EL (cell line): ENCODE measurements at regions not wholly inside any gene's neighbourhood (a gene's known extent, or its start where the extent isn't known, plus 50 kb on each side); places are given as distances from the start of the nearest gene placed in this dataset.
"Not testable (repeated sequence)": the region's sequence is repeated elsewhere in the genome, so short reads cannot be mapped to it uniquely, and the experiment has no call there.

ENCODE experiments used
- DNase-seq: peaks from one replicate; pipeline ENCODE4 v3.0.0-alpha.2; 2016

DNA sequence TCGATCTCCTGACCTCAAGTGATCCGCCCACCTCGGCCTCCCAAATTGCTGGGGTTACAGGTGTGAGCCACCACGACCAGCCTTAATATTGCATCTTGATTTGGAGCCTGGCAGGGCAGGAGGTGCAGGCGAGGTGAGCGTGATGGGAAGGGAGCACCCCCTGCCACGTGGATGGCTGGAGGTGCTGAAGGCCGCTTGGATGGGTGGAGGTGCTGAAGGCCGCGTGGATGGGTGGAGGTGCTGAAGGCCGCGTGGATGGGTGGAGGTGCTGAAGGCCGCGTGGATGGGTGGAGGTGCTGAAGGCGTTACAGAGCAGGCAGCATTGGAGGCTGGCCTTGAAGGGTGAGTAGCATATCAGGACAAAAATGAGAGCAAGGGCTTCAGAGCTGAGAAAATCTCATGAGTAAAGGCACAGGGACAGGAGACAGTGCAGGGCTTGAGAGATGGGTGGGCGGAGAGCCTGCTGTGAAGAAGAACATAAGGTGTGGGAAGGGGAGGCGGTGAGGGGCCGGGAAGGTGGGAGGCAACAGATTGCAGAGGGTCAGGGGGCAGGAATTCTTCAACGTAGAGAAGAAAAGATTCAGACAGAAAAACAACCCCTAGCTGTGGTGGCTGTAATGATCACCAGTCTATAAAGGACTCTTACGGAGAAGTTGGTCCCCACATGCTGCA is 101.7 kb upstream of the SEC14L1 start:
- DNase-seq = no peak

DNA sequence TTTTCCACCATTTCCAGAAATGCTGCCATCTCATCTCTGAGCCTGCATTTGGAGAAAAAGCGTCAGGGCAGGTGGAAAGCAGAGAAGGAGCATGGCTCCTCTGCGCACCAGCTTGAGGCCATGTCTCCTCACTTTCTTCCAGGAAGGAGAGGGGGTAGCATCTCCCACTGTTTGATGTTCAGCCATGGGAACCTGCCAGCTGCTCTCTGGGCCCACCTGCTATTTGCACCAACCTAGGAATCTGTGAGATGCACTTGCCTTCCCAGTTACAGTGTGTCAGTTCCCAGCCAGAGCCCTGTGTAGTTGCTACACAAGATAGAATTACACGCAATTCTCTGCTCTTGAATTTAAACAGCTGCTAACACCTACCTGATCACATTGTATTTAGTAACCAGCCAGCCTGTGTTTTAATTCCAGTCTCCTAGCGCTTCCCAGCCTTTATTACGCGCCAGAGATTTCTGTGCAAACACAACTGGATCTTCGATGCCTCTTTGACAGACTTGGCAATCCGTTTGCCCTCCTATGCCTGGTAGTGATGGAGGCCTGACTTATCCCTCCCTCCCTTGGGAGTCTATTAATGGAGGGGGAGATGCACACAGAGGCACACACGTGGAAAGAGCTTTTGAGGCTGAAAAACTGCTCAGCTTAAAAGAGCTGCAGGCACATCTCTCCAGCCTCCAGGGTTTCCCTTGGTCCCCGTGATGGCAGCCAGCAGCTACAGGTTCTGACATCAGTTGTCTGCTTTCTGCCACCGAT is 98.1 kb upstream of the SEC14L1 start:
- no peak for DNase-seq

DNA sequence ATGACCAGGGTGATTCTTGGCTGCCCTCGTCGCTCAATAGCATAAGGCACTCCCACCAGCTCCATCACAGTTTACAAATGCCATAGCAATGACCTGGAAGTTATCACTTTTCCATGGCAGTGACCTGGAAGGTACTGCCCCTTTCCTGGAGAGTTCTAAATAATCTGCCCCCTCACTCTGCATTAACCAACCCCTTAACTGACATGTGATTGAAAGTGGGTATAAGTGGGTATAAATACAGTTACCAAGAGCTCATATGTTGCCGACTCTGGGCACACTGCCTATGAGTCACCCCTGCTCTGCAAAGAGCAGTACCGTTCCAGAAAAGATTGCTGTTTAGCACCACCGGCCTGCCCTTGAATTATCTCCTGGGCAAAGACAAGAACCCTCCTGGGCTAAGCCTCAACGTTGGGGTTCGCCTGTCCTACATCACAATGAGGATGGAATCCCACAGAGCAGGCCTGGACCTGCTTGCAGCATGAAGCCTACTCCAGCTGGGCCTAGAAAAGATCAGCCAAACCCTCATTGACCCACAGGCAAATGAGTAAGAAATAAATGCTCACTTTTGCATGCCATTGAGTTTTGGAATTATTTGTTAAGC is 95.2 kb upstream of the SEC14L1 start:
- DNase-seq = peak; percentile 28

DNA sequence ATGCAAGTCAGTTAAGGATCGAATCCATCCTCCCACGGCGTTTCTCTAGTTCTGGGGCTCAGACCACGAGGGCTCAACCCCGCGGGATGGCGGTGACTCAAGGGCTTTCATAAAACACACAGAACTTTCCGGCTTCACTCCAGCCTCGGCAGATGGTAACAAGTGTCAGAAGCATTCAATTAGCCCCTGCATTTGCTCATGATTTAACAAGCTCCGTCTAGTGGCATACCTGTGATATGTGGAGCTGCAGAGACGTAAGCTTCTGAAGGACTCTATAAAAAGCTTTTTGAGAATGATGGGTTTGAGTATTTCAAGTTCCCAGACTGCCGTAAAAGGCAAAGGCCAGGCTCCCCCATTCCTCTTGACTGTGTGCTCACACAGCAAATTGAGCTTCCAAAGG is 91.3 kb upstream of the SEC14L1 start:
- peak; percentile 36 for DNase-seq

DNA sequence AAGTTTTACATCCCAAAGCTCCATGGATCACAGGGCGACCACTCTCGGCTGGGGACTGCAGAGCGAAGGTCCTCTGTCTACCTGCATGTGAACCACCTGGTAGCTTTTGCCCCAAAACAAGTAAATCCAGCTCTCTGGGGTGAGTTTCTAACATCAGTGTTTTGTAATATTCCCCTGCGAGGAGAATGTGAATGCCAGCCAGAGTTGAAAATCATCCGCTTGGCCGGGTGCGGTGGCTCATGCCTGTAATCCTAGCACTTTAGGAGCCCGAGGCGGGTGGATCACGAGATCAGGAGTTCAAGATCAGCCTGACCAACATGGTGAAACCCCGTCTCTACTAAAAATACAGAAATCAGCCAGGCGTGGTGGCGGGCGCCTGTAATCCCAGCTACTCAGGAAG is 89.9 kb upstream of the SEC14L1 start:
- not testable (repeated sequence) for DNase-seq

DNA sequence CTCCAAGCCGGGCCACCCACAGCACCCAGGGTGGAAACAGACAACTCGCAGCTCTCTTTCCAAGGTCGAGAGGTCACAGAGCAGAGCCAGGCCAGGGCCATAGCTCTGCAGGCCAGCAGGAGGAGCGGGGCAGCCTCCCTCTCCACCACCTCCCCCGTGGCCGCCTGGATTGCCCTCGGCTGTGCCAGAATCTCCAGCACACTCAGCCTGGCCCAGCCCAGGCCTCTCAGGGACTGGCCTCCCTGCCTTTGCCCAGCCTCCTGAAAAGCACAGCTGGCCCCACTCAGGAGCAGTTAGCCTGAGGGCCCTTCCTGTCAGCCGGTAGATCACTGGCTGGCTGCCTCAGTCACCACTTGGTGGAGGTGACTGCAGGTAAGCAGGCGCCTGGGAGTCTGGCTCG is 85.8 kb upstream of the SEC14L1 start:
- no peak for DNase-seq

DNA sequence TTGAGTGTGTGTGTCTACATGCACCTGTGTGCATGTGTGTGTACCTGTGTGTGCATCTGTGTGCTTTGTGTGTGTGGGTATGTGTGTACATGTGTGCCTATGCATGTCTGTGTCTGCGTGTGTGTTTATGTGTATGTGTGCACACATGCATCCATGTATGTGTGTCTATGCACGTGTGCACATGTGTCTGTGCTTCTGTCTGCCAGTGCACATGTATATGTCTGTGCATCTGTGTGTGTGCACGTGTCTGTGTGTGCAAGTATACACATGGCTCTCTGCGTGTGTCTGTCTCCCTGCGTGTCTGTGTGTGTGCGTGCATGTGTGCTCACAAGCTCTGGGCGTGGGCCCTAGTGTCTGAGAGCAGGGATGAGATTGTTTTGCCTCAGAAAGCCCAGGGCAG is 85.3 kb upstream of the SEC14L1 start:
- DNase-seq = no peak

DNA sequence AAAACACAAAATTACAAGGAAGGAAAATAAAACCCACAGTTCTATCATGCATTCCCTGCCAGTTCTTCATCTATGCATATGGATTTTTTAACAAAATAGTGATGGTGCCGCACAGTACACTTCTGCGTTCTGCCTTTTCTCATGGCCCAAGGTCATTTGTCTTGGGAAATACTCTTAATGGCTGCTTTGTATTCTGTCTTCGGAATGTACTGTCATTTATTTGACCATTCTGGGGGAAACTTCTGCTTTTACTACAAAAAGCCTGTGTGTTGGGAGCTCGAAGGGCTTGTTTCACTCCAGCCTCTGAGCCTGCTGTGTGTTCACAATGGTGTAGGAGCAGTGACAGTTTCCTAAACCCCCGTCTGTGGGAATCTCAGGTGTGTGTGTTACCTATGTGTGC is 82.8 kb upstream of the SEC14L1 start:
- DNase-seq = no peak

DNA sequence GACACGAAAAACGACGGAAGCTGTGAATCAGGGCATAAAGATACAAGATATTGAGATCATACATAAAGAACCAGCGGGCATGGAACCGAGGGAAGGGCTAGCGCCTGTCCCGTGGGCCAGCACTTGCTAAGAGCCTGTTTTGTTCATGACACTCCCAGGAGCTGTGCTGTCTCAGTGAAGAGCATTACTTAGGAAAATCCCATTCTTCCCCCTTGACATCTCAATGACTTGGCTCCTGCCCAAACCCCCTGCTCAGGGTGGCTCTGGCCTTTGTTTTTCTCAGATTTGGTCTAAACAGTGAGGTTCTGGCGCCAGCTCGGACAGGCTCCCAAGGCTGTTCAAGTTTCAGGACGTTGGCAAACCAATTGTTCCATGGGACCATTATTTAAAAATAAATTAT is 79.1 kb upstream of the SEC14L1 start:
- no peak for DNase-seq

DNA sequence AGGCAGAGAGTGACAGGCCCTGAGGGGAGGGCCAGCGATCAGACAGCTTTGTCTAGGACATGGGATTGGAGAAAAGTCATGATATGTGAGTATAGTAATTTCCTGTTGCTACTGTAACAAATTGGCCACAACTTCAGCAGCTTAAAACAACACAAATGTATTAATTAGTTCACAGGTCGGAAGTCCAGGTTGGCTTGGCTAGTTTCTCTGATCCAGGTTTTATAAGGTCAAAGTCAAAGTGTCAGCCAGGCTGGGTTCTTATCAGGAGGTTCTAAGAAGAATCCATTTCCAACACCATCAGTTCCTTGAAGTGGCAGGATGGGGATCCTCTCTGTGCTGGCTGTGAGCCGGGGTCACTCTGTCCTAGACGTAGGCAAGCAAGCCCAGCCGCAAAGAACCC is 76.2 kb upstream of the SEC14L1 start:
- no peak for DNase-seq

DNA sequence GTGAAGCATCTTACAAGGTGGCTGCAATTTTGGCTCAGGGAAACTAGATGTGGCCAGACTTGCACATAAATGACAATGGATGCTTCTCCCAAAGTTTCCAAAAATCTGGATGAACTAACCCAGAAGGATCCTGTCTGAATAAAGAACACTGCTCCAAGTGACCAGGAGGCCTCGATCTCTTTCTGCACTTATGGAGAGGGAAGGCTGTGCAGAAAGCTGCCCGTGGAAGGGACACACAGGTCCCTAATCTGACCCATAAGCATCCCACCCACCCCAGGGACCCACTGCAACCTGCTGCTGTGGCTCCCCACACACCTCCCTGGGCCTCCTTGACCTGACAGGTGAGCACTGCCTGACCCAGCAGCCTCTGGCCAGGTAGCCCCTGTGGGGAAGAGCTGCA is 74.6 kb upstream of the SEC14L1 start:
- DNase-seq = no peak

DNA sequence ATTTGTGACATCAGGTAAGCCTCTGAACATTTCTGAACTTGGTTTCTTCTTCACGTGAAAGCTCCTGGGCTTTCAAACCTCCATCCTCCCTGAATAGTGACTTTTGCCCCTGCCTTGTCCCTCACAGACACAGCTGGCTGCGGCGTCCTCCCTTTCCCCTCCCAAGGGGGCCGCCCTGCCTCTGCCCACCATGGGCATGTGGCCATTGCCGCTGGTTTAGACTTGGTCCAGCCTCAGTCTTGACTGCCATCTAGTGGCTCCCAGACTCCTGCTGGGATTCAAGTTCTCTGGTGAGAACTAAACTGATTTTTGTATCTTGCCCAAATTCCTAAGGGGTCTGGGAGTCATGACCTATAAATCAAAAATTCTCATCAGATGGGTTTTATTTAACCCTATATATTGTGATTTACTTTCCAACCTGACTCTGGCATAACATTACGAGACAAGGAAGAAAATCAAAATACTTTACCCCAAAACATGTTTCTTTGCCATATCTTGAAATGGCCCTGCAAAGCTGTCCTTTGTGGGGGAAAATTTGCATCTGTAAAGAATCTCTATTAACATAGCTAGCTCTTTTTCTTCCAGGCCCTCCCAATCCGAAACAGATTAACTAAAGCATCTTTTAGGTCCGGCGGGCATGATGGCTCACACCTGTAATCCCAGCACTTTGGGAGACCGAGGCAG is 73.9 kb upstream of the SEC14L1 start:
- DNase-seq = peak; percentile 60

DNA sequence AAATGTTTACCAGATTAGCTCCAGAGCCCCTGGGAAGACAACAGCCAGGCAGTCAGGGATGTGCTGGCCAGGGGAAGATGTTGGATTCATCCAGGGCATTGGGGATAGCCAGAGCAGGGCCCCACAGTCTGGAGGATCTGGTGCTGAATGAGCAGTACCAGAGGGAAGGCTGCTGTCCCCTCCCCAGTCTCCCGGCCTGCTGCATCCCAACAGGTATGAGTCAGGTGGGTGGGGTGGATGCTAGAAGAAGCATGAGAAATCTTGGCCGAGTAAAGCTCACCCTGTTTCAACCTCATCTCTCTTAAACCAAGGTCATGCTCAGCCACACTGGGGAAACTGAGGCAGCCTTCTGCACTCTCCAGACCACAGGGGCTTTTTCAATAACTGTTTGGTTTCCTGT is 71.9 kb upstream of the SEC14L1 start:
- DNase-seq = no peak

DNA sequence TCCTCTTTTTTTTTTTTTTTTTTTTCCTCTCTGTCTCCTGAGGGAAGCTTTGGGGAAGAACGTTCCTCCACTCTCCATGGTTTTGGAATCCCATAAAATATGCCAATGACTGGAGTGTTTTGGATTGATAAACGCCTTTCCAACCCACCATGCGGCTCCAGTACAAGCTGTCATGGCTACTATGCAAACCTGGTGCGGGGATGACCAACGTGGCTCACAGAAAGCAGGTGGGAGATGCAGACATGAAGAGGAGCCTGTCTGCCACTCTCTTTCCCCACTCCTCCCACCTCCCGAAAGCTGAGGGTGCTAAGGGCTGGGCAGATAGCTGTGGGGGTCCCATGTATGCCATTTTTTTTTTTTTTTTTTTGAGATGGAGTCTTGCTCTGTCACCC is 69.9 kb upstream of the SEC14L1 start:
- no peak for DNase-seq

DNA sequence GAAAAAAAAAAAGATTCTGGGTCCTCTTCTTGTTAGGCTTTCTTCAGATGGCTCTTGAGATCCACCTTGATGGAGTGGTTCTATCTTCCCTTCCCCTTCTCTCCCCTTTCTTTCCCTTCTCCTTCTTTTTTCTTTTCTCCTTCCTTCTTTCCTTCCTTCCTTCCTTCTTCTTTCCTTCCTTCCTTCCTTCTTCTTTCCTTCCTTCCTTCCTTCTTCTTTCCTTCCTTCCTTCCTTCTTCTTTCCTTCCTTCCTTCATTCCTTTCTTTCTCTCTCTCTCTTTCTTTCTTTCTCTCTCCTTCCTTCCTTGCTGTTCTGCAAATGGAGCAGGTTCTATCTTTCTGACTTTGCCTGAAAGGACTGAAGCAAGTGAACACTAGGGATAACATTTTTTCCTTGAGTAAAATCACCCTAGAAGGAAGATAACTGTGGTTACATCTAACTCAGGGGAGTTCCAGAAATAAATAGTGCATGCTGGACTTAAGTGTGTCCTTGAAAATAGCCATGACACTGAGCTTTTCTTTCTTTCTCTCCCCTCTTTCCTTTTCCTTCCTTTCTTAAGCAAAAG is 68.8 kb upstream of the SEC14L1 start:
- no peak for DNase-seq

DNA sequence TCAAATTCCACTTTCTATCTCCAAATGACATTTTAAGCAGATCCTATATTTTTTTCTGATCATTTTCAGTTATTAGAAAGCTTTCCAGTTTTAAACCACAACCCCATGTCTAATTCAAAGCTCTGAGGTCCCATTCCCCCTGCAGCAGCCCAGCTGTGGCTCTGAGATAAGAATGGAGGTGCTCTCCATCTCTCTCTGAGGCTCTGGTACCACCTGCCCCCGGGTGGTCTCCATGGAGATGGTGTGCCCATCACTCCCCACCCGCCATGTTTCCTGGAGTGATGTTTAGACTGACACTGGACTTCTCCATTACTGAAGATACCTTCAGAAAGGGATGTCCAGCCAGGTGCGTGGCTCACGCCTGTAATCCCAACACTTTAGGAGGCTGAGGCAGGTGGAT is 68.1 kb upstream of the SEC14L1 start:
- DNase-seq = no peak

DNA sequence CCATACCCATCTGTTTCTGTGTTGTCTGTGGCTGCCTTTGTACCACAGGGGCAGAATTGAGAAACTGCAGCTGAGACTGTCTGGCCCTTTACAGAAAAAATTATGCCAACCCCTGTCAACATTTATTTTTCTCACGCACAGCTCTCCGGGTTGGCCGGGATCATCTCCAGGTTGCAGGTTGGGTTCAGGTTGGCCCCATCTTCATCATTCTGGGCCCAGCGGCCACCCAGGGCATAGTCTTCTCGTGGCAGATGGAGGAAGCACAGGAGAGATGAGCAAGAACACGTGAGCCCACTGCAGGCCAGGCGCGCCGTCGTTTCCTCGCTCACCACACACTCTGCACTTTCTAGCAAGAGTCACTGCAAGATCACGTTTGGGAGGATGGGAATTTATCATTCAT is 66.1 kb upstream of the SEC14L1 start:
- DNase-seq = no peak

DNA sequence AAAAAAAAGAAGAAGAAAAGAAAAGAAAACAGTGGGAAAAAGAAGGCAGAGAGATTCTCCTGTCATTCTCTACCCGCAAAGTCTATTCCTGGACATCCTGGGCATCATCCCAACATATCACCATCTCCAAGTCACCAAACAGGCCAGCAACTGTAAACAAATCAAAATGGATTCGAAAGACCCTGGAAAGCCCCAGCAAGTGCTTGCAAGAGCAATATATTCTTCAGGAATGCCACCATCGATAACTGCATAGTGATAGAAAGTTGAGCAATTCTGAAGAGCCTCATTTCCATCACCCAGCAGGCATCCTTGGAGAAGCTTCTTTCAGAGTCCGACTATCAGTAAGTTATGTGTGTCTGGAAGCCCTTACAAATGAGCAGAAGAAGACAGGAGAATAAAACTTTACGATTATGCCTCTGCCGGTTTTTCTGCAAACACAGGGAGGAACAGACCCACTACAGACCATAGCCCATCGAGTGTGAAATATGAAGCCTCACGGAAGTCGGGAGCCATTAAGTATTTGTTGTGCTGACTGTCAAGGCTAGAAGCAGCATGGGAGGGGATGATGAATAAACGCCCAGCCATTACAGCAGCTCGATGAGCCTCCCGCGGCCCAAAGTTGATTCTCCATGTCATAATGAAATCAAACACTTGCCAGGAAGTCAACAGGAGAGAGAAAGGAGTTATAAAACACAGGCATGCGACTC is 64.5 kb upstream of the SEC14L1 start:
- DNase-seq = no peak

DNA sequence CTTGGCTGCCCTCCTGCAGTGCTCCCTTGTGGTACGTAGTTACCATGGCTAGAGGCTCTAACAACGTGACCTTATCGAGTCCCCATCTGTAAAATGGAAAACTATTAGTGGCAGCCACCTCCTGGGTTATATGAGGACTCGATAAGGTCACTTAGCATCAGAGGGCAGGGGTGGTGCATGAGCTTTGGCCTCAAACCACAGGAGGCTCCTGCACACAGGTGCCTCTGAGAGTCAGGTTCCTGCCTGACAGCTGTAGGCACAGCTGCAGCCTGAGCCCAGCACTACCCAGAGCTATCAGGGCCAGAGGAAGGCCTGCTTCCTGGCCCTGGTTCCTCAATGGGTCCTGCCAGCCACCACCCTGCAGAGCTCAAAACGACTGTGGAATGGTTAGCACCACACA is 57.2 kb upstream of the SEC14L1 start:
- DNase-seq = no peak

DNA sequence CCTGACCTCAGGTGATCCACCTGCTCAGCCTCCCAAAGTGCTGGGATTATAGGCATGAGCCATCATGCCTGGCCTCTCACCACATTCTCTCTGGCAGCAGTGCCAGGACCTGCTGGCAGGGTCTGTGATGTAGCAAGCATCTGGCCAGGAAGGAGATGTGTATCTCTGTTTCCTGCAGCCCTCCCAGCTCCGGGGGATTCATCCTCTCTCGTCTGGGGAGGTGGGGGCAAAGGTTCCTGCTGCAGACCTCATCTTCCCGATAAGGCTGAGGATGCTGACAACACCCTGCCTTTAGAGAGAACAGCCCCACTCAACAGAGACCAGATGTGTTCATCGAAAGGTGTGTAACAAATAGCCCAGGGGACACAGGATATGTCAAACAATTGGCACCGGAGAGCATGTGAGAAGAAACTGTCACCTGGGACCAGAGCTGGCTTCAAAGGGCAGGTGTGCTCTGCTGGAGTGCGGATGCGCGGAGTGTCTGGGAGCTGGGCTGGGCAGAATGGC is 54.8 kb upstream of the SEC14L1 start:
- no peak for DNase-seq

DNA sequence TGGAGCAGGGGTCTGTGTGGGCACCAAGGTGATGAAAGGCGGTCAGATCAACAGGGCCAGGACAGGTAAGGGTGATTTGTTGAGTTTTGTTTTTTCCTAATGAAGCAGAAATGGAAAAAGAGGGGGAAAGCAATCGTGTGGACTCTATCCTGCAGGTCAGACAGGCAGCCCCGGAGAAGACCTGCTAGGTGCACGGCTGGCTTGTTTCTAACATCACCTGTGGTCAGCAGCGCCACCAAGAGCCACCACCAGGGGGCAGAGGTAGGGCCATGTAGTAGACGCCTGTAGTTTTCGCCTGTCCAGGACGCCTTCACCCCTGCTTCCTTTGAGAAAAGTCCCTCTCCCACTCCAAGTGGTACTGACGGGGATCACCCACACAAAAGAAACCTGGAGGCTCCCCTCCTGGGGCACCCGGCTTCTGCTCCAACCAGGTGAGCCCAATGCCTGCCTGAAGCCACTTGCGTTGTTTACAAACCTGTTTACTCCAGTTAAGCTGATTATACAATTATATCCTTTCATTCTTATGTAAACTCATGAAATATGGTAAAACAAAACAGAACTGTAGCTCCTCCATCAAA is 54.2 kb upstream of the SEC14L1 start:
- peak; percentile 79 for DNase-seq
